HG03354 (cell line): ENCODE measurements at regions not wholly inside any gene's neighbourhood (a gene's known extent, or its start where the extent isn't known, plus 50 kb on each side); places are given as distances from the start of the nearest gene placed in this dataset.

Source experiments
- ATAC-seq: cut with Tn5 transposase; IDR thresholded peaks from one replicate; pipeline ENCODE4 v1.9.1; 2021; ENCODE audit warnings: mild to moderate bottlenecking; ENCODE audit not compliant: unreplicated experiment, poor library complexity, severe bottlenecking

DNA sequence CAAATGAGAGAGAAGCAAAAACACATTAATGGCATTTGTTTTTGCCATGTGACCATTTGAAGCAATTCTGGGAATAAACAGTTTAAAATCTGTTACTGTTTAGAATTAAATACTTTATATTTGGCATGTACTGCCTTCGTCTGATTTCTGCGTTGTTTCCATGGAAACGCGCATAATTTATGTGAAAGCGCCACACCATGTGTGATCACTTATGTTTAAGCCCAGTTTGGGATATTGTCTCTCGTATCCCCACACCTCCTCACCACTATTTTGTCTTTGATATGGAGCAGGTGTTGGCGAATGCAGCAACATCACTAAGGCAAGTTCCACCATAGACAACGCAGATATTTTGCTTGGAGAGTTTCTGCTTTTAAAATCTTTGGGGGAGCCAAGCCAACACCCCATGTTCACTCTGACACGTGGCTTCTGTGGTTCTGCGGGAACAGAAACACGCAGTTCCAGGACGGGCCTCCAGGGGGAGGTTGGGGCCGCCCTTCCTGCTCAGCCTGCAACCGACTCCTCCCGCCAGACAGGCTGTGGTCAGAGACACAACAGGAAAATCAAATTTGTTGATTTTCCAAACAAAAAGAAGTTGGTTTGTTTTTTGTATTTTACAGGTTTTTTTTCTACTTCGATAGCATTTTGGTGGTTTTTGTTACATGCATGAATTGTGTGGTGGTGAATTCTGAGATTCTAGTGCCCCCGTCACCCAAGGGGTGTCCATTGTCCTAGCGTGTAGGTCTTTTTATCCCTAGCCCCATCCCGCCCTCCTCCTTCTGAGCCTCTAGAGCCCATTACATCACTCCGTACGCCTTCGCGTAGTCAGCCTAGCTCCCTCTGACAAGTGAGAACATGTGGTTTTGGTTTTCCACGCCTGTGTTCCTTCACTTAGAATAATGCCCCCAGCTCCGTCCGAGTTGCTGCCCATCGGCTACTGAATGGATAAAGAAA, 101.9 kb upstream of the SFSWAP start:
- ATAC-seq = no peak

DNA sequence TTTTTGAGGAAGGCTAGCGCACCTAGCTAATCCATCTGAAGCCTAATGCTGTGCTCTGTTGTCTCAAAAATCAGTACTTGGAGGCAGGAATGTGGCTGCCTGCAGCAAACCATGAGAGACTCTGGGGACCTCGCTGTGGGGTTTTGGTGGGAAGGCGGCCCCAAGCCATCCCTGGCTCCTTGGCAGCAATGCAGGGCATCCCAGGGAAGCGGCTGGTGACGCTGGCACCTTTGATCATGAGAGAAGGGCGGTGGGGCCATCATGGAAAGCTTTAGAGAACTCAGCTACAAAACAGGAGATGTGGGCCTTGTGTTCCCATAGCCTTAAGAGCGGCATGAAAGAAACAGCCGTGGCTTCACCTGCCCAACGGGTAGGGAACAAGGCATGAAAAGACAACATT, 101.1 kb upstream of the SFSWAP start:
- ATAC-seq = no peak

DNA sequence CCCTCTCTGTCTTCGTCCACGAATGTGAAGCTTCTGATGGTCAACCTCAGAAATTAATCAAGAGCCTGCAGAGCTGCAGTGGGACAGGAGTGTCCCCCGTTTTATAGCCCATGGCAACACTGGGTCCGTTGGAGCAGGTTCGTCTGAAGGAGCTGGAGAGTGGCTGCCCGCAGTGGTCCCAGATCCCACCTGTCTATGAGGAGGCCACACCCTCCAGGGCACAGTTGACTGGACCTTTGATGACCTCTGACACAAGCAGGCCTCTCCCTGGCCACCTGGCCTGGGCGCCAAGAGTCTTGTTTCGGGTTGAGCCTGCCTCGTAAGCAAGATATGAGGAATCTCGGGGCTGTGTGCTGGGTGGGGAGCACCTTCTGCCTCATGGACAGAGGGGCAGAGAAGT, 100.7 kb upstream of the SFSWAP start:
- ATAC-seq = no peak

DNA sequence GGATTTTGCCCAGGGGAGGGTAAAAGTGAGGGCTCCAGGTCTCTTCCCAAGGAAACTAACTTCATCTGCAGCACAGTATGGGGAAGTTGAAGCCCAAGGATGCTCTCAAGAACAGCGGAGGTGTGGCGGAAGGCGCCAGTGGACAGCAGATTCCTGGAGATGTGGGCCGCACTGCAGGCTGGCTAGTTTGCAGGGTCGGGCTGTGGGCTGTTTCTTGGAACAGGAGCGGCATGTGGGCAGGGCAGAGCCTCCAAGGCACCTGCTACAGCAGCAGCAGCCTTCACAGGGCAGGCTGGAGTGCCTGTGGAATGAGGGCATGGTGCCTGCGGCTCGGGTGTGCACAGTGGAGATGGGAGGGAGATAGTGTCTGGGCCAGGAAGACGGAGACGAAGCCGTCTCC, 100.0 kb upstream of the SFSWAP start:
- ATAC-seq = no peak

DNA sequence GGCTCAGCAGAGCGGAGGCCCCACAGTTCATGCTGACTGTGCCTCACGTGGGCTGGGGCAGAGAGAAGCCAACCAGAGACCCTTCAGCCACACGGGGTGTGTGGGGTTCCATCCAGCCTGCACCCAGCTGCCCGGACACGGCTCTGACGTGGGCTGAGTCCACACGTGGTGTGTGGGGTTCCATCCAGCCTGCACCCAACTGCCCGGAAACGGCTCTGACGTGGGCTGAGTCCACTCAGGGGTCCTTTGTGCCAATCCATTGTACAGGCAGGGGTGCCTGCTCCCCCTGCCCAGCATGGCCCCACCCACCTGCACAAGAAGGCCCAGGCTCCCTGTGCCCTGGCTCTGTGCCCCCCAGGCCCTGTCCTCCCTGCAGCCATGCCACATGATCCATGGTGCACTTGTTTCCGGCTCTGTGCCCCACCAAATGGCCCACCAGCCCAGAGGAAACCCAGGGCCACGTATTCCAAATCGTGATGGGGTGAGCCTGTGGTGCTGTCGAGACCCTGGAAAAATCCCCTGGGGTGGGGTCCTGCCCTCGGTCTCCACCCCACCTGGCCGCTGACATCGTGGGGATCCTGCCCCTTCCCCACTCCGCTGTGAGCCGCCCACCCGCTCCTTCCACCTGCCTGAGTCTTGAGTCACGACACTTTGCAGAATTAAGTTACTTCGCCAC, 99.3 kb upstream of the SFSWAP start:
- ATAC-seq = no peak

DNA sequence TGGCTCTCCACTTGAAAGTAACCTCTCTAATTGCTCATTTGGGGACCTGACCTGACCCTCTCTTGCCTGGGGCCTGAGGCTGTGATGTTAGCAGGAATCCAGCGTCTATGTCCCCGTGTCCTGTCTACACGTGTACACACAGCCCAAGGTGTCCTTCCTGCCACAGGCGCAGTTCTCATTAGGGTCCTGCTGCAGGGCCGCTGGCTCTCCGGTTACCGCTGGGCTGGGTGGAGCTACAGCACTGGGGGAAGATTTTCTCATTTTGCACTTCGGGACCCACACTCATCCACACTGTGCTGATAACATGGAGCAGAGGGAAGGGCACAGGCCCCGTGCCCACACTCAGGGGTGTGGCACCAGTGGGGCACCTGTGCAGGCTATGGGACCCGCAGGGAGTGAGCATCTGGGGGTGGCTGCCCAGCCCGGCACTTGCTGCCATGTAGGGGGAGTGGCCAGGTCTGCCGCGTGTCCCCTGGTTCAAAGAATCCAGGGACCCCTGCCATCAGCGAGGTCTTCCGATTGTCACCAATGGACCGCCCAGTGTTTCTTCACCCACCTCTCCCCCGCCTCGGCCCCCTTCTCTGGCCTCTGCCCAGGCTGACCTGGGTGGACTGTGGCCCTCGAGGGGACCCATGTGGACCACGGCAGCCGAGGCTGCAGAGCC, 98.7 kb upstream of the SFSWAP start:
- no peak for ATAC-seq

DNA sequence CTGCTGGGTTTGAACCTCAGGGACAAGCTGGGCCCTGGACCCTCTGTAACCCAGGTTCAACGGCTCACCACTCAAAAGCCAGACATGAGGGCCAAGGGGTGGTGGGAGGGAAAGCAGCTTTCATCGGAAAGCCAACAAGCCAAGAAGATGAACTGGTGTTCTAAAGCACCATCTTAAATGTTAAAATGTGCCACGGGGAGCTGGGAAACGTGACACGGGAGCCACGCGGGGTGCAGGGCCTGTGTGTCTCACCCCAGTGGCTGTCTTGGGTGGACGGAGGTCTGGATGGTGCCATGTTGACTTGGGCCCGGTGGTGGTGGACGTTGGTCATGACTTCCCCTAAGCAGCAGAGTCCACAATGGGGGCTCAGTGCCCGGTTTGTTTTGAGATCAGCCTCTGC, 97.7 kb upstream of the SFSWAP start:
- no peak for ATAC-seq

DNA sequence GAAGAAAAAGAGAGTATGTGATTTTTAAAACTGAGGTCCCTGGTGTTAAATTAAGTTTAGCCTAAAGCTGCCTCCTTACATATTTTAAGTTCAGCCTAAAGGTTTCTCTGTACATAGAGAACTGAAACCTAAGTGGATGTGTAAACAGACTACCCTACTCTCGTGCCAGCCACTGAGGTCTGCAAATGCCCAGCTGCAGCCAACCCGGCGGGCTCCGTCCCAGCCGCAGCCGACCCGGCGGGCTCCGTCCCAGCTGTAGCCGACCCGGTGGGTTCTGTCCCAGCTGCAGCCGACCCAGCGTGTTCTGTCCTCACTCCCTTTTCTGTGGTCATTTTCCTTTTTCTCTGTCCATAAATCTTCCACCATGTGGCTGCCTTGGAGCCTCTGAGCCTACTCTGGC, 97.2 kb upstream of the SFSWAP start:
- no peak for ATAC-seq

DNA sequence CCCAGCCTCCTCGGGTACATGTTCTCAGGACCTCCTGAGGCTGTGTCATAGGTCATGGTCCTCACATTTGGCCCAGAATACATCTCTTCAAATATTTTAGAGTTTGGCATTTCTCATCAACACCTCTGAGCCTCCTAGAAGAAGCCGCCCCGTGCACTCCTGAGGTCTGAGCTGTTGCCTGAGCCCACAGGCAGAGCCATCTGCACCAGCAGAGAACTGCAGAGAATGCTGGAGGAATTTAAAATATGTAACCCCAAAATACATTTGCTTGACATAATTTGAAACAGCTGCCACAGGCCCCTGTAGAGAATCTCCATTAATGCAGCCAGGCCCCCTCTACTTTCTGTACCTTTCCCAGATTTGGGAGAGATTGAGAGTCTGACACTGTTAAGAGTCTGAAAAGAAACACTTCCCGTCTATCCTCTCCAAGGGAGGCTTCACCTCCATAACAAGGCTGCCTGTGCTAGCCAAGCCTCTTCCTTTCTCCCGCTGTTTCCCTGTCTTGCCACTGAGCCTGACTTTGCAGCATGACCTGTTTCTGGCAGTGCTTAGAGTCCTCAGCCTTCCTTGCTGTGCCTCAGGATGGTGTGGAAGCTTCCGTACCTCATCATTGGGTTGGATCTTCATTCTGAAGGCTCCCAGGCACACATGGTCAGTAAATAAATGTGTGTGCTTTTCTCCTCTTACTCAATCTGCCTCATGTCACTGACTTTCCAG, 95.4 kb upstream of the SFSWAP start:
- ATAC-seq = no peak

DNA sequence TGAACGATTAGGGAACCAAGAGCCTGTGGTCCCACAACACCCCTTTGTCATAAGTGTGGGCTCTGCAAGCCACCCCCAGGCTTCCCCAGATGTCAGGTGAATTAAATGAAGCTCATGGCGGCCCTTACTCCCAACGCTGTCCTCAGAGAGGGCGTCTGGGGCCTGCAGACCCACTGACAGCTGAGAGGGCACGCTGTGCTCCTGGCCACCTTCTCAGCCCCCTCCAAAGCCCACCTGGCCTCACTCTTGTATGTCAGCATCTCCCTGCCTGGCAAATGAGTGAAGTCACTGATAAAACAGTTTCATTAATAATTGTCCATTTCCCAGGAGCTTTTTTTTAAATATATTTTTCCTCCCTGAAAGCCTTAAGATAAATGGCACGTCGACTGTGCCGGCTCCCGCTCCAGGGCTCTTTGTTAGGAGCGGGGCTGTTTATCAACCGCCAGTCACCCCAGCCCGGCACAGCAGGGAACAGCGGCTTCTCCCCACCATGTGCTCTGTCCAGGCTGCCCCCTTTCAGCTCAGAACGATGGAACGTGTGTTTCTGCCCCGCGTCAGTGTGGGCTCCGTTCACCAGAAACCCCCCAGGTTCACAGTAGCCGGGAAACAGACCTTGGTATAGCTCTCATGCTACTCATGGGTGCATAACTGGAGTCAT, 94.7 kb upstream of the SFSWAP start:
- no peak for ATAC-seq

DNA sequence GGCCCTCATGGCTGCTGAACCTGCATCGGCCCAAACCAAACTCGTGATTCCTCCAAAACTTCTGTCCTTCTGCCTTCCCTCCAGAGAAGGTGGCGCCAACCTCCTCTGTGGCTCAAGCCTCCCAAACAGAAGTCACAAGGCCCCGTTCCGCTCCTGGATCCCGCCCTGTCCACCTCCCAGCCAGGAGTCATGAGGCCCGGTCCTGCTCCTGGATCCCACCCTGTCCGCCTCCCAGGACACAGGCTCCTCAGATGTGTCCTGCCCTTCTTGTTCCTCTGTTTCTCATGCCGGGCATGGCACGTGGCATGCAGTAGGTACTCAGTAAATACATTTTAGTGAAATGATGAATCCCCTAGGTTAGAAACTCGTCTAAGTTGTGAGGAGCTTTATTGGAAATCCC, 94.2 kb upstream of the SFSWAP start:
- no peak for ATAC-seq

DNA sequence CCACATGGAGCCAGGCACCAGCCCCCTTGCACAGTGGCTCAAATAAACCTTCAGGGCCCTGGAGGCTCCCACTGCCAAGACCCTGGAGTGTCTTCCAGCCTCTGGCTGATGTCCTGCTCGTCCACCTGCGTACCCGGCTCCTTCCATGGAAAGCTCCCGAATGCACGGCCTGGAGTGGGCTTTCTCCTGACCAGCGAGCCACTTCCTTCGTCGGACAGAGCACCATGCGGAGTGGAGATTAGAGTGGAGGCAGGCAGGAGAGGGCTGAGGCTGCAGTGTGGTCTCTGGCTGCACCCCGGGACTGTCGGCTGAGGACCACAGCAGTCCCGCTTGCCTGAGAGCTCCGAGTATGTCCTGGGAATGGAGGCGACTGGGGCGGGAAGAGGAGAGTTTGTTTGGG, 93.7 kb upstream of the SFSWAP start:
- no peak for ATAC-seq

DNA sequence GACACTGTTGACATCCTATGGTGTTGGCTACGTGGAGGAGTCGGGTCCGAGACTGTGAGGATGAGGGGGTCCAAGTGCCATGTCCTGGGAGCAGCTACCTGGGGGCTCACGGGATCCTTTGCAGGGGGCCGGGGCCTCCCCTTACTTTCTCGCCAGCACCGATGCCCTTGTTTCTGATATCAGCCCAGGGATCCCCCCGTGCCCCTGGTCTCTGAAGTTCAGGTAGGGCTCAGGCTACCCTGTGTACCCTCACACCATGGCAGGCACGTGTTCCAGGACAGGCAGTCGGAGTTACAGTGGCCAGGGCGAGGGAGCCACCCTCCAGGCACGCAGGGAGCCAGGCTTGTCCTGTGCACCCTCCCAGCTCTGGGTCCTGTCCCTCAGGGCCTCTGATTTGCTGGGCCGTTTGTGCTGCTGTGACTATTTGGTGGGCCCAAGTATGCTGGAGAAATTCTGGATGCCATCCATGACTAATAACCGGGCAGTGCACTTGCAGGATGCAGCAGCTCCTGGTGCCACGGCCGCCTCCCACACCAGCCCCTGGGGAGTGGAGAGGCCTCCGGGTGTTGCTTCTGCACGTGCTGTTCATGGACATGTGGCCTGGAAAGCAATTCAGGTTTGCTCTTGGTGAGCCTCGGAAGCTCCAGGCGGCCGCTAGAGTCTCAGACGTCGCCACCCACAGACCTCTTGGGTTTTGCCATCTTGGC, 93.1 kb upstream of the SFSWAP start:
- no peak for ATAC-seq

DNA sequence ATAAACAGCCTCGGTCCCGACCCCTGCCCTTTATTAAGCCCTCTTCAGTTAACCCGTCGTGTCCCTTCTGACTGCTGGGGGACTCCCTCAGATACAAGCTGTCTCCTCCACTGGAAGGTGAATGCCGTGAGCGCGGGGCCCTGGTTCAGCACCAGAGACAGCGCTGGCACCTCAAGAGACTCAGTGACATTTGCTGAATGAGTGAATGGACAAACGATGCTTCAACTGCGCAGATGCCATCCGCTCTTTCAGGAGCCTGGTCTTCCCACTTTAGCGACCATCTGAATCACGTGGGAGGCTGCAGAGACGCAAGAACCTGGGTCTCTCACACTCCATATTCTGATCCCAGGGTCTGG, 92.6 kb upstream of the SFSWAP start:
- ATAC-seq = no peak

DNA sequence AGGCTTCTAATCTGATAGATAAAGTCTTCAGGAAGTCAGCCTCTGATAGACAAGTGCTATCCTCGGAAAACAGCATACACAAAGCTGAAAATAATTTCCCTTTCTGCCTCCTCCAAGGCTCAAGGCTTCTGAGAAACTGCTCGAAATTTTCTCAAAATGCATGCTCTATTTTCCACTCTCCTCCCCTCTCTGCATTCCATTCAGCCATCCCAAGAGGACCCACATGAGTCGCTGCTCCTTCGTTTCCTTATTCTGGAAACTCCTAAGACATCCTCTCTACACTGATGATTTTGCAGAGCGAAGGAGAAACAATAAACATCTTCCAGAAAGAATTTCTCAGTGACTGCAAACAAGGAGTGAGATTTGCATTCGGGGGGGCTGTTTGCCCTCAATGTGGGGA, 92.2 kb upstream of the SFSWAP start:
- no peak for ATAC-seq

DNA sequence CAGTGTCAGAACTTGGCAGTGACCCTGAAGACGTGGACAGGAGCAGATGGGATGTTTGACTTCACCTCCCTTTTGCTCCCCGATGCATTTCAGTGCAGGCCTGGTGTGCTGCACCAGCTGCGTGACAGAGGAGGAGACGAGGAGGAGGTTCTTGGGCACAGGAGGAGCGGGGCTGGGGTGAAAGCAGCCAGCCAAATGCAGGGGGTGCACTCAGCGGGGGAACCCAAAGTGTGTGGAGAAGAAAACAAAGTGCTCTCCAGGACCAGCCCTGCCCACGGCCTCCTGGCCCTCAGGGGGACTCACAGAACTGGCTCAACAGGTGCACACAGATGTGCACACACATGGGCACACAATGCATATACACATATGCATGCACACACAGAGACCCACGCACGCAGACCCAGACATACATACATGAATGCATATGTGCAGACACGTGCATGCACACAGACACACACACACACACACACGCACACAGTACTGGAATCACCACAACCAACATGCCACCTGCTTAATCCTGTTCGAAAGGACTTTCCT, 91.7 kb upstream of the SFSWAP start:
- ATAC-seq = no peak

DNA sequence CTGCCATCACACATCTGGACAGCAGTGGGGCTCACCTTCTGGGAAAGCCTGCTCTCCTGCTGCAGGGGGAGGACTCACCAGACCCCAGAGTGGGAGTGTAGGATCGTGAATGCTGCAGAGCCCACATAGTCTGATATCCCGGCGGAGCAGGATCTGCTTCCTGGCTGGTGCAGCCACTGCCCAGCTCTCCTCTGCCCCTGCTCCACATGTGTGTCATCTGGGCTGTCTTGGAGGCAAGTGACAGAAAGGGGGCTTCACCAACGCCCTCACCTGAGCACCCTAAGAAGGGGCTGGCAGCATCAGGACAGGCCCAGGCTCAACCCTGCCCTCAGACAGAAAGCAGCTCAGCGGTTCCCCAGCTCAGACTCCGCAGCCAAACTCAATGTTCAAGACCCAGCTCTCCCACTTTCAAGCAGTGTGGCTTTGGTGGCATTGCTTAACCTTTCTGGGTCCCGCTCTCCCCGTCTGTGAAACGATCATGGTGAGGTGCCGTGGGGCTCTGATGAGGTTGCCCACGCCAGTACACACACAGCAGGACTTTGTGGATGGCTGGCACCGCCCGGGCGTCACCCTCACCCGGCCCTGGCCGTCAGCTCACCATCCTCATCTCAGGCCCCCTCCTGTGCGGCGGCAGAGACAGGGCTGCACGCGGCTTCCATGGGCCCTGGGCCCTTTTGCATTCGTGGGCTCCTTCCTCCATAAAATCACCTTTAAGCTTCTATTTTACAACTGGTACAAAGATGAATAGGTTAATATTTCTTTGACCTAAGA, 91.0 kb upstream of the SFSWAP start:
- ATAC-seq = no peak

DNA sequence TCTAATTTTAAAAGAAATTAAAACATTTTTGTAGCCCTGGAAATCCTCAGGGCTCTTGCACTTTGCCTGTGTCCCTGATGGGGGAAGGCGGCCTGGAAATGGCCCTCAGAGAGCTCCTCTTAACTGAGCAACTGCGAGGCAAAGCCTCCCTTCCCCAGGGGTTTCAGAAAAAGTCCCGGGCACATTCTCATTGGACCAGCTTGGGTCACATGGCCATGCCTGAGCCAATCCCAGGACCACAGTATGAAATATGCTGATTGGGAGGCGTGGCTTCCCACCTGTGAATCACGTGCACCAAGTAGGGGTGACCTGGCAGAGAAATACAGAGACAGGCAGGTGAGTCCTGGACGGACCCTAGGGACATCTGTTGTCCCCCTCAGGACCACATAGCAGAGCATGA, 90.4 kb upstream of the SFSWAP start:
- ATAC-seq = no peak
